Tibial nerve (tissue), 4 donors: ENCODE measurements at regions not wholly inside any gene's neighbourhood (a gene's known extent, or its start where the extent isn't known, plus 50 kb on each side); places are given as distances from the start of the nearest gene placed in this dataset.
"Not testable (repeated sequence)": the region's sequence is repeated elsewhere in the genome, so short reads cannot be mapped to it uniquely, and the experiment has no call there.

Experiments used
- DNase-seq, 2 donors: peaks; one replicate each; pipeline ENCODE4 v3.0.0-alpha.2; 2019; ENCODE audit warnings: low spot score in 2 of 2
- H3K27ac ChIP-seq, 4 donors: fragments of 200-600 bp; sonication (generic) in 3 of 4; one replicate each; pipeline ENCODE4 v1.5.1; 2017 to 2019; ENCODE audit warnings: mild to moderate bottlenecking in 1 of 4
- H3K27me3 ChIP-seq, 2 donors: fragments of 200-600 bp; sonication (generic) in 1 of 2; one replicate each; pipeline versions ENCODE4 v1.5.1 to v1.6.0; 2017 to 2019
- H3K36me3 ChIP-seq, 3 donors: fragments of 200-600 bp; sonication (generic); one replicate each; pipeline ENCODE4 v1.5.1; 2018 to 2019
- H3K4me1 ChIP-seq, 4 donors: fragments of 200-600 bp; sonication (generic) in 3 of 4; one replicate each; pipeline ENCODE4 v1.5.1; 2017 to 2019
- H3K4me3 ChIP-seq, 4 donors: fragments of 200-600 bp; sonication (generic) in 3 of 4; one replicate each; pipeline ENCODE4 v1.5.1; 2017 to 2019; ENCODE audit warnings: mild to moderate bottlenecking in 1 of 4, moderate library complexity in 1 of 4
- H3K9me3 ChIP-seq, 4 donors: fragments of 200-600 bp; sonication (generic) in 3 of 4; one replicate each; pipeline ENCODE4 v1.5.1; 2017 to 2019
- CTCF ChIP-seq, 5 experiments: fragments of 200-600 bp in 3 of 5; fragments of 450-650 bp in 2 of 5; sonication (generic) in 3 of 5; IDR thresholded peaks; one replicate each; pipeline ENCODE4 v1.5.1; 2016 to 2019; ENCODE audit warnings: antibody characterized with exemption in 5 of 5, mild to moderate bottlenecking in 3 of 5, moderate library complexity in 2 of 5
- EP300 ChIP-seq, 2 donors: sonication (generic); formaldehyde crosslinking; IDR thresholded peaks; one replicate each; pipeline ENCODE4 v1.6.1; 2017; ENCODE audit warnings: antibody characterized with exemption in 2 of 2, mild to moderate bottlenecking in 1 of 2
- POLR2A ChIP-seq, 2 donors: fragments of 450-650 bp; IDR thresholded peaks; one replicate each; pipeline ENCODE4 v1.6.1; 2017; ENCODE audit warnings: antibody characterized with exemption in 2 of 2, mild to moderate bottlenecking in 2 of 2, moderate library complexity in 2 of 2
- WGBS, 2 donors: methylation state at CpG; one replicate each; pipeline ENCODE4 v1.1.5; 2018; 5-methylcytosine and 5-hydroxymethylcytosine counted together

- Histone ChIP-seq H3K27me3 (no peaks in the 10 kb centered on the region), H3K36me3 (no peaks in the 10 kb centered on the region), H3K9me3 (peaks cover 0 to 11% (median 0%) of the 10 kb centered on the region in 4 donors), H3K27ac (no peak overlapping the region), H3K4me1 (no peaks in the 10 kb centered on the region), H3K4me3 (no peak overlapping the region)
- 82 to 90% methylated on average over 7 of the region's 7 CpGs for WGBS, 2 donors
- DNase-seq = no peak
- no peak for TF ChIP-seq CTCF (IDR thresholded peaks at IDR 0.05)
- TF ChIP-seq POLR2A (IDR thresholded peaks at IDR 0.05) = no peak
- no peak for TF ChIP-seq EP300 (IDR thresholded peaks at IDR 0.05)
Observed at GRCh38 chr13:104614361-104615145, 1548.3 kb upstream of the SLC10A2 start.

- no peak overlapping the region for H3K4me3 ChIP-seq
- no peak overlapping the region for H3K27ac ChIP-seq
- WGBS, 2 donors = 89 to 94% methylated on average over 2 of the region's 2 CpGs
- H3K9me3 ChIP-seq = no peaks in the 10 kb centered on the region
- H3K4me1 ChIP-seq = no peaks in the 10 kb centered on the region
- H3K27me3 ChIP-seq = no peaks in the 10 kb centered on the region
- TF ChIP-seq CTCF (IDR thresholded peaks at IDR 0.05) (no peak), POLR2A (IDR thresholded peaks at IDR 0.05) (no peak), EP300 (IDR thresholded peaks at IDR 0.05) (no peak)
- H3K36me3 ChIP-seq = no peaks in the 10 kb centered on the region
- no peak for DNase-seq
Observed at GRCh38 chr13:104608331-104608730, 1542.1 kb upstream of the SLC10A2 start.

DNA sequence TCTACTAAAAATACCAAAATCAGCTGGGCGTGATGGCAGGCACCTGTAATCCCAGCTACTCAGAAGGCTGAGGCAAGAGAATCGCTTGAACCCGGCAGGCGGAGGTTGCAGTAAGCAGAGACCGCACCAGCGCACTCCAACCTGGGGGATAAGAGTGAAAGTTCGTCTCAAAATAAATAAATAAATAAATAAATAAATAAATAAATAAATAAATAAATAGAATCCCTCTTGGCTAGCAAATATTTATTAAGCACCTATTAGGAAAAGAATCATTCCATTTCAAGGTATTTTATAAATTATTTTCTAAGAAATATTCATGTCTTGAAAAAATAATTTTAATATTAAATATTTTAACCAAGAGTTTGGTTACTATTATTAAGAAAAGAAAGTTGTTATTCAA lies 1539.2 kb upstream of the SLC10A2 start:
- WGBS, 2 donors = 98% methylated on average over 7 of the region's 7 CpGs
- H3K27ac ChIP-seq, DNase-seq, H3K4me3 ChIP-seq, H3K36me3 ChIP-seq, H3K27me3 ChIP-seq, H3K9me3 ChIP-seq, H3K4me1 ChIP-seq: not testable (repeated sequence)

DNA sequence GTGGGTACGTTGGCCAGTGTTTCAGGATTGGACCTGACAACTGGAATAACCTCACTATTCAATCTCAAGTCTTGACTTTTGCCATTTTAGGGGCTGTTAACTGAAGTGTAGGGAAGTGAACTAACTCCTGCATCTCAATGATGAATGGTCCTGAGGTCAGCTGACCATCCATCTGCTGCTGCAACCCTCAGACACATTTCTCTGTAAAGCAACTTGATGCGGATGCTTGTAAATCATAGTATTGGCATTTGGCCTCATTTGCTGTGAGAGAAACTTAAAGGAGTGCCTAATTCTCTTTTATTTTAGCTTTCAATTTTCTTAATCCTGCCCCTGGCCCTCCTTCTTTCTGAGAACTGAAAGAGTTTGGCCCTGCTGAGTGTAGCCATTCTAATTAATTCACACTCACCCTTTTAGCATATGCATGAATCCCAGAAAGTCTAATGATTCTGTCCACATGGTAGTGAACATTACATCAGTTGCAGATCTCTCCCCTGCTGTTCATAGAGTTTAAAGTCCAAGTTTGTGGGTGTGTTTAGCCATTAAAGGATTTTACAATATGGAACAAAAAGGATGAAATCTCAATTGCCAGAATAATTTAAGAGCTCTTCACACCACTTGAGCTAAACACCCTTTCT lies 1531.4 kb upstream of the SLC10A2 start:
- H3K36me3 ChIP-seq = no peaks in the 10 kb centered on the region
- no peaks in the 10 kb centered on the region for H3K9me3 ChIP-seq
- WGBS, 2 donors = 90 to 91% methylated on average over 2 of the region's 2 CpGs
- DNase-seq = no peak
- TF ChIP-seq CTCF (IDR thresholded peaks at IDR 0.05) (no peak), EP300 (IDR thresholded peaks at IDR 0.05) (no peak), POLR2A (IDR thresholded peaks at IDR 0.05) (no peak)
- H3K4me3 ChIP-seq = no peak overlapping the region
- no peaks in the 10 kb centered on the region for H3K4me1 ChIP-seq
- H3K27me3 ChIP-seq = no peaks in the 10 kb centered on the region
- no peak overlapping the region for H3K27ac ChIP-seq

- H3K36me3 ChIP-seq = no peaks in the 10 kb centered on the region
- H3K4me1 ChIP-seq = no peaks in the 10 kb centered on the region
- 30 to 33% methylated on average over 3 of the region's 3 CpGs for WGBS, 2 donors
- TF ChIP-seq EP300 (IDR thresholded peaks at IDR 0.05) (no peak), POLR2A (IDR thresholded peaks at IDR 0.05) (no peak), CTCF (IDR thresholded peaks at IDR 0.05) (no peak)
- H3K27ac ChIP-seq = no peak overlapping the region
- no peak overlapping the region for H3K4me3 ChIP-seq
- no peaks in the 10 kb centered on the region for H3K9me3 ChIP-seq
- no peaks in the 10 kb centered on the region for H3K27me3 ChIP-seq
- DNase-seq = no peak
Observed at GRCh38 chr13:104595511-104595910, 1529.3 kb upstream of the SLC10A2 start.
